CD14-positive monocyte (primary cell): ENCODE measurements at regions not wholly inside any gene's neighbourhood (a gene's known extent, or its start where the extent isn't known, plus 50 kb on each side); places are given as distances from the start of the nearest gene placed in this dataset.

Source experiments
- DNase-seq, 3 donors: peaks; one replicate each; pipeline ENCODE4 v3.0.0-alpha.2; 2011 to 2022
- H2AFZ ChIP-seq: 2 replicates; pipeline ENCODE4 v1.6.0; 2012; ENCODE audit warnings: mild to moderate bottlenecking, low read depth, low read length, inconsistent platforms; ENCODE audit not compliant: insufficient read depth, poor library complexity, severe bottlenecking
- H3K27ac ChIP-seq, 2 donors: 1 replicate in 1 of 2; 2 replicates in 1 of 2; pipeline ENCODE4 v1.5.1; 2012 to 2013; ENCODE audit warnings: low read length in 2 of 2, control low read depth in 1 of 2, inconsistent platforms in 1 of 2, low read depth in 1 of 2, mild to moderate bottlenecking in 1 of 2
- H3K27me3 ChIP-seq, 2 donors: one replicate each; pipeline versions ENCODE4 v1.6.0 to v1.6.1; 2011 to 2013; ENCODE audit warnings: low read length in 2 of 2; ENCODE audit not compliant: control insufficient read depth in 2 of 2, insufficient read depth in 2 of 2
- H3K36me3 ChIP-seq, 2 donors: replicated peaks in 1 of 2; 1 replicate in 1 of 2; 2 replicates in 1 of 2; pipeline versions ENCODE4 v1.5.1 to v1.6.1; 2012 to 2013; ENCODE audit warnings: low read length in 2 of 2, control low read depth in 1 of 2, inconsistent platforms in 1 of 2, mild to moderate bottlenecking in 1 of 2; ENCODE audit not compliant: insufficient read depth in 2 of 2, control insufficient read depth in 1 of 2
- H3K4me1 ChIP-seq, 2 donors: 1 replicate in 1 of 2; 2 replicates in 1 of 2; pipeline versions ENCODE4 v1.5.1 to v1.6.1; 2012 to 2013; ENCODE audit warnings: low read length in 2 of 2, control low read depth in 1 of 2, inconsistent platforms in 1 of 2, mild to moderate bottlenecking in 1 of 2, moderate library complexity in 1 of 2; ENCODE audit not compliant: insufficient read depth in 2 of 2, control insufficient read depth in 1 of 2
- H3K4me2 ChIP-seq: replicated peaks from 2 replicates; pipeline ENCODE3; 2012; ENCODE audit warnings: low read length, moderate library complexity, mild to moderate bottlenecking; ENCODE audit not compliant: poor library complexity, severe bottlenecking; ENCODE audit errors: extremely low read depth
- H3K4me3 ChIP-seq, 3 experiments: fragments of 200-600 bp in 1 of 3; sonication (generic) in 1 of 3; replicated peaks in 1 of 3; 1 replicate in 2 of 3; 2 replicates in 1 of 3; pipeline ENCODE4 v1.5.1; 2011 to 2013; ENCODE audit warnings: low read length in 3 of 3, mild to moderate bottlenecking in 3 of 3, control low read depth in 2 of 3, low read depth in 2 of 3, inconsistent platforms in 1 of 3, moderate library complexity in 1 of 3
- H3K79me2 ChIP-seq: 2 replicates; pipeline ENCODE4 v1.6.0; 2012; ENCODE audit warnings: mild to moderate bottlenecking, control low read depth, inconsistent platforms, low read length, moderate library complexity; ENCODE audit not compliant: insufficient read depth
- H3K9ac ChIP-seq: 2 replicates; pipeline ENCODE4 v1.6.0; 2017; ENCODE audit warnings: low read length, mild to moderate bottlenecking; ENCODE audit not compliant: insufficient read depth, poor library complexity, severe bottlenecking
- H3K9me3 ChIP-seq, 2 donors: replicated peaks in 1 of 2; 1 replicate in 1 of 2; 2 replicates in 1 of 2; pipeline versions ENCODE4 v1.5.1 to v1.6.1; 2012 to 2013; ENCODE audit warnings: low read length in 2 of 2, control low read depth in 1 of 2; ENCODE audit not compliant: control insufficient read depth in 1 of 2, insufficient read depth in 1 of 2
- H4K20me1 ChIP-seq: 2 replicates; pipeline ENCODE4 v1.6.0; 2012; ENCODE audit warnings: mild to moderate bottlenecking, low read length, control low read depth, moderate library complexity; ENCODE audit not compliant: insufficient read depth
- H3K27ac Mint-ChIP-seq, 7 donors: one replicate each; pipeline ENCODE4 v1.8.0; 2020; ENCODE audit warnings: mild to moderate bottlenecking in 7 of 7, mixed read lengths in 7 of 7, moderate library complexity in 6 of 7, inconsistent platforms in 2 of 7
- H3K27me3 Mint-ChIP-seq, 3 donors: one replicate each; pipeline ENCODE4 v1.8.0; 2021 to 2022; ENCODE audit warnings: low read depth in 3 of 3, mild to moderate bottlenecking in 3 of 3, mixed read lengths in 3 of 3, moderate library complexity in 3 of 3, inconsistent platforms in 1 of 3
- H3K36me3 Mint-ChIP-seq, 2 donors: one replicate each; pipeline ENCODE4 v1.8.0; 2020; ENCODE audit warnings: mixed read lengths in 2 of 2, inconsistent platforms in 1 of 2, mild to moderate bottlenecking in 1 of 2
- H3K4me1 Mint-ChIP-seq: one replicate; pipeline ENCODE4 v1.8.0; 2020; ENCODE audit warnings: mild to moderate bottlenecking, mixed read lengths
- H3K4me3 Mint-ChIP-seq, 2 donors: one replicate each; pipeline ENCODE4 v1.8.0; 2020; ENCODE audit warnings: mild to moderate bottlenecking in 2 of 2, mixed read lengths in 2 of 2, moderate library complexity in 1 of 2
- H3K9me3 Mint-ChIP-seq, 7 donors: one replicate each; pipeline ENCODE4 v1.8.0; 2020 to 2022; ENCODE audit warnings: mixed read lengths in 7 of 7, mild to moderate bottlenecking in 6 of 7, moderate library complexity in 6 of 7, inconsistent platforms in 2 of 7
- WGBS: methylation state at CpG from one replicate; pipeline ENCODE4 v1.1.5; 2013; ENCODE audit warnings: missing lambda C conversion rate; ENCODE audit not compliant: insufficient coverage; 5-methylcytosine and 5-hydroxymethylcytosine counted together
- intact Hi-C, 2 donors: fragments of 100-400 bp; cut with micrococcal nuclease; formaldehyde crosslinking; loops; one replicate each; pipeline versions ENCODE4 v1.15.0 to v1.15.1; 2023
- TF ChIP-seq, protein P1 (sequence below): fragments of 200-600 bp; IDR thresholded peaks from one replicate; pipeline ENCODE4 v1.8.0; 2022; ENCODE audit warnings: antibody characterized with exemption, mild to moderate bottlenecking

- no peak overlapping the region for H2AFZ ChIP-seq
- H3K36me3 Mint-ChIP-seq: no peaks in the 10 kb centered on the region
Measured at GRCh38 chr6:68032217-68032616, 602.9 kb upstream of the ADGRB3 start.

GRCh38 chr6:68031054-68031453 is 604.0 kb upstream of the ADGRB3 start:
- H3K9me3 Mint-ChIP-seq: peaks cover 0 to 6% (median 3%) of the 10 kb centered on the region in 7 donors
- DNase-seq: no peak
- Histone ChIP-seq H3K36me3 (no peaks in the 10 kb centered on the region), H2AFZ (no peak overlapping the region), H3K4me1 (no peaks in the 10 kb centered on the region), H3K27ac (no peak overlapping the region), H3K27me3 (no peaks in the 10 kb centered on the region), H3K4me2 (no peak overlapping the region), H3K79me2 (no peaks in the 10 kb centered on the region), H3K4me3 (no peak overlapping the region), H3K9me3 (peaks cover 0 to 8% of the 10 kb centered on the region in 2 donors), H3K9ac (no peak overlapping the region), H4K20me1 (no peaks in the 10 kb centered on the region)
- no peaks in the 10 kb centered on the region for H3K36me3 Mint-ChIP-seq
- peaks cover 0 to 2% (median 0%) of the 10 kb centered on the region in 3 donors for H3K27me3 Mint-ChIP-seq
- intact Hi-C loops: no loop called here
- no peaks in the 10 kb centered on the region for H3K4me1 Mint-ChIP-seq
- TF ChIP-seq, protein P1, sequence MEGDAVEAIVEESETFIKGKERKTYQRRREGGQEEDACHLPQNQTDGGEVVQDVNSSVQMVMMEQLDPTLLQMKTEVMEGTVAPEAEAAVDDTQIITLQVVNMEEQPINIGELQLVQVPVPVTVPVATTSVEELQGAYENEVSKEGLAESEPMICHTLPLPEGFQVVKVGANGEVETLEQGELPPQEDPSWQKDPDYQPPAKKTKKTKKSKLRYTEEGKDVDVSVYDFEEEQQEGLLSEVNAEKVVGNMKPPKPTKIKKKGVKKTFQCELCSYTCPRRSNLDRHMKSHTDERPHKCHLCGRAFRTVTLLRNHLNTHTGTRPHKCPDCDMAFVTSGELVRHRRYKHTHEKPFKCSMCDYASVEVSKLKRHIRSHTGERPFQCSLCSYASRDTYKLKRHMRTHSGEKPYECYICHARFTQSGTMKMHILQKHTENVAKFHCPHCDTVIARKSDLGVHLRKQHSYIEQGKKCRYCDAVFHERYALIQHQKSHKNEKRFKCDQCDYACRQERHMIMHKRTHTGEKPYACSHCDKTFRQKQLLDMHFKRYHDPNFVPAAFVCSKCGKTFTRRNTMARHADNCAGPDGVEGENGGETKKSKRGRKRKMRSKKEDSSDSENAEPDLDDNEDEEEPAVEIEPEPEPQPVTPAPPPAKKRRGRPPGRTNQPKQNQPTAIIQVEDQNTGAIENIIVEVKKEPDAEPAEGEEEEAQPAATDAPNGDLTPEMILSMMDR: no peak
- H3K4me3 Mint-ChIP-seq: no peak overlapping the region
- no peak overlapping the region for H3K27ac Mint-ChIP-seq
- WGBS: no CpG with 5 or more reads among the region's 1 CpG

More at GRCh38 chr6:68032217-68032616, 602.9 kb upstream of the ADGRB3 start:
- Histone ChIP-seq H3K36me3 (no peaks in the 10 kb centered on the region), H3K27me3 (no peaks in the 10 kb centered on the region), H3K27ac (no peak overlapping the region), H3K79me2 (no peaks in the 10 kb centered on the region), H3K9ac (no peak overlapping the region), H3K4me3 (no peak overlapping the region), H3K4me2 (no peak overlapping the region), H3K9me3 (peaks cover 0 to 8% of the 10 kb centered on the region in 2 donors), H4K20me1 (no peaks in the 10 kb centered on the region), H3K4me1 (no peaks in the 10 kb centered on the region)
- intact Hi-C loops: no loop called here
- H3K27me3 Mint-ChIP-seq: peaks cover 0 to 2% (median 0%) of the 10 kb centered on the region in 3 donors
- no peak overlapping the region for H3K4me3 Mint-ChIP-seq
- WGBS: no CpG with 5 or more reads among the region's 4 CpGs
- H3K9me3 Mint-ChIP-seq: peaks cover 1 to 8% (median 3%) of the 10 kb centered on the region in 7 donors
- no peaks in the 10 kb centered on the region for H3K4me1 Mint-ChIP-seq
- H3K27ac Mint-ChIP-seq: no peak overlapping the region
- TF ChIP-seq, protein P1: no peak
- DNase-seq: no peak
